CD4-positive, alpha-beta memory T cell (primary cell): ENCODE measurements at regions not wholly inside any gene's neighbourhood (a gene's known extent, or its start where the extent isn't known, plus 50 kb on each side); places are given as distances from the start of the nearest gene placed in this dataset.

Experiments used
- CTCF ChIA-PET: fragments of 350-600 bp; sonication (Branson Sonifier 250); formaldehyde crosslinking; loops from one replicate; lab custom pipeline; 2021; ENCODE audit warnings: inconsistent platforms; ENCODE audit not compliant: partially characterized antibody; lab: Charles Lee
- POLR2A ChIA-PET: fragments of 350-600 bp; sonication (Branson Sonifier 250); formaldehyde crosslinking; loops from one replicate; lab custom pipeline; 2021; ENCODE audit not compliant: partially characterized antibody; lab: Charles Lee
- DNase-seq, 5 donors: peaks; one replicate each; pipeline versions ENCODE4 v3.0.0 to v3.0.0-alpha.2; 2020 to 2022; ENCODE audit warnings: mixed read lengths in 1 of 5
- H3K27ac ChIP-seq: one replicate; pipeline ENCODE4 v1.7.0; 2013; ENCODE audit warnings: low read depth, low read length
- H3K27me3 ChIP-seq: 2 replicates; pipeline ENCODE4 v1.7.0; 2013; ENCODE audit warnings: mild to moderate bottlenecking, low read length, moderate library complexity; ENCODE audit not compliant: insufficient read depth
- H3K36me3 ChIP-seq: 2 replicates; pipeline ENCODE4 v1.7.0; 2013; ENCODE audit warnings: mild to moderate bottlenecking, low read length, moderate library complexity; ENCODE audit not compliant: insufficient read depth
- H3K4me1 ChIP-seq: 2 replicates; pipeline ENCODE4 v1.7.0; 2013; ENCODE audit warnings: mild to moderate bottlenecking, low read length, moderate library complexity; ENCODE audit not compliant: insufficient read depth
- H3K4me3 ChIP-seq, 2 donors: one replicate each; pipeline ENCODE4 v1.7.0; 2013; ENCODE audit warnings: low read length in 2 of 2, mild to moderate bottlenecking in 1 of 2
- H3K9me3 ChIP-seq, 2 donors: one replicate each; pipeline ENCODE4 v1.7.0; 2013; ENCODE audit warnings: low read length in 2 of 2, control low read depth in 1 of 2; ENCODE audit not compliant: control insufficient read depth in 1 of 2
- H3K27ac Mint-ChIP-seq, 7 donors: one replicate each; pipeline ENCODE4 v1.8.0; 2020 to 2021; ENCODE audit warnings: mixed read lengths in 7 of 7, mild to moderate bottlenecking in 6 of 7, inconsistent platforms in 3 of 7, moderate library complexity in 3 of 7
- H3K27me3 Mint-ChIP-seq, 2 donors: one replicate each; pipeline ENCODE4 v1.8.0; 2020 to 2021; ENCODE audit warnings: mixed read lengths in 2 of 2
- H3K36me3 Mint-ChIP-seq, 2 donors: one replicate each; pipeline ENCODE4 v1.8.0; 2020 to 2021; ENCODE audit warnings: mixed read lengths in 2 of 2, inconsistent platforms in 1 of 2, mild to moderate bottlenecking in 1 of 2
- H3K4me1 Mint-ChIP-seq, 4 donors: one replicate each; pipeline ENCODE4 v1.8.0; 2020 to 2021; ENCODE audit warnings: mixed read lengths in 4 of 4, mild to moderate bottlenecking in 1 of 4
- H3K4me3 Mint-ChIP-seq, 8 donors: one replicate each; pipeline ENCODE4 v1.8.0; 2020 to 2021; ENCODE audit warnings: mixed read lengths in 8 of 8, mild to moderate bottlenecking in 7 of 8, moderate library complexity in 6 of 8, inconsistent platforms in 3 of 8
- H3K9me3 Mint-ChIP-seq, 8 donors: one replicate each; pipeline ENCODE4 v1.8.0; 2020 to 2021; ENCODE audit warnings: mixed read lengths in 8 of 8, mild to moderate bottlenecking in 5 of 8, inconsistent platforms in 3 of 8, moderate library complexity in 1 of 8
- intact Hi-C: fragments of 100-400 bp; cut with micrococcal nuclease; formaldehyde crosslinking; loops from one replicate; pipeline ENCODE4 v1.15.1; 2023

GRCh38 chr9:108609897-108610253 lies 245.9 kb downstream of the ACTL7B start:
- ChIA-PET CTCF (no interaction called here), POLR2A (no interaction called here)
- Mint-ChIP-seq H3K4me1 (no peaks in the 10 kb centered on the region), H3K4me3 (no peak overlapping the region), H3K27ac (no peak overlapping the region), H3K27me3 (no peaks in the 10 kb centered on the region), H3K9me3 (peaks cover 0 to 2% (median 0%) of the 10 kb centered on the region in 8 donors), H3K36me3 (no peaks in the 10 kb centered on the region)
- Histone ChIP-seq H3K27me3 (no peaks in the 10 kb centered on the region), H3K4me1 (no peaks in the 10 kb centered on the region), H3K27ac (no peak overlapping the region), H3K36me3 (no peaks in the 10 kb centered on the region), H3K4me3 (no peak overlapping the region), H3K9me3 (no peaks in the 10 kb centered on the region)
- intact Hi-C loops = no loop called here
- no peak for DNase-seq

- POLR2A ChIA-PET = no interaction called here
These were observed 246.4 kb downstream of the ACTL7B start for GRCh38 chr9:108609227-108609896.

GRCh38 chr9:108607607-108608006 lies 248.2 kb downstream of the ACTL7B start:
- Mint-ChIP-seq H3K4me3 (no peak overlapping the region), H3K27ac (no peak overlapping the region), H3K36me3 (no peaks in the 10 kb centered on the region), H3K4me1 (no peaks in the 10 kb centered on the region), H3K27me3 (no peaks in the 10 kb centered on the region), H3K9me3 (peaks cover 0 to 6% (median 1%) of the 10 kb centered on the region in 8 donors)
- H3K9me3 ChIP-seq = no peaks in the 10 kb centered on the region
- H3K4me3 ChIP-seq = no peak overlapping the region
- no peaks in the 10 kb centered on the region for H3K4me1 ChIP-seq
- intact Hi-C loops = no loop called here
- H3K27me3 ChIP-seq = no peaks in the 10 kb centered on the region
- no peaks in the 10 kb centered on the region for H3K36me3 ChIP-seq
- ChIA-PET POLR2A (no interaction called here), CTCF (interaction anchor here (0.5 kb wide), 1 partner anchor 32 kb away, joined by 3 read pairs; no protein-coding TSS in a partner anchor)
- DNase-seq = no peak
- H3K27ac ChIP-seq = no peak overlapping the region

More at GRCh38 chr9:108609227-108609896, 246.4 kb downstream of the ACTL7B start:
- Mint-ChIP-seq H3K4me3 (no peak overlapping the region), H3K9me3 (peaks cover 0 to 5% (median 0%) of the 10 kb centered on the region in 8 donors), H3K27ac (no peak overlapping the region), H3K27me3 (no peaks in the 10 kb centered on the region), H3K4me1 (no peaks in the 10 kb centered on the region), H3K36me3 (no peaks in the 10 kb centered on the region)
- Histone ChIP-seq H3K36me3 (no peaks in the 10 kb centered on the region), H3K4me3 (no peak overlapping the region), H3K27me3 (no peaks in the 10 kb centered on the region), H3K4me1 (no peaks in the 10 kb centered on the region), H3K9me3 (no peaks in the 10 kb centered on the region), H3K27ac (no peak overlapping the region)
- intact Hi-C loops = no loop called here
- no peak for DNase-seq
- CTCF ChIA-PET = no interaction called here

GRCh38 chr9:108606401-108606800 lies 249.4 kb downstream of the ACTL7B start:
- DNase-seq = no peak
- Mint-ChIP-seq H3K27ac (no peak overlapping the region), H3K4me1 (no peaks in the 10 kb centered on the region), H3K27me3 (no peaks in the 10 kb centered on the region), H3K36me3 (no peaks in the 10 kb centered on the region), H3K4me3 (no peak overlapping the region), H3K9me3 (peaks cover 0 to 9% (median 3%) of the 10 kb centered on the region in 8 donors)
- Histone ChIP-seq H3K36me3 (no peaks in the 10 kb centered on the region), H3K27me3 (no peaks in the 10 kb centered on the region), H3K9me3 (no peaks in the 10 kb centered on the region), H3K4me1 (no peaks in the 10 kb centered on the region), H3K27ac (no peak overlapping the region), H3K4me3 (no peak overlapping the region)
- ChIA-PET POLR2A (no interaction called here), CTCF (no interaction called here)
- intact Hi-C loops = no loop called here

GRCh38 chr9:108603141-108603540 lies 252.6 kb downstream of the ACTL7B start:
- H3K4me1 ChIP-seq = no peaks in the 10 kb centered on the region
- H3K36me3 ChIP-seq = no peaks in the 10 kb centered on the region
- Mint-ChIP-seq H3K9me3 (peaks cover 0 to 7% (median 4%) of the 10 kb centered on the region in 8 donors), H3K27ac (no peak overlapping the region), H3K4me1 (no peaks in the 10 kb centered on the region), H3K27me3 (no peaks in the 10 kb centered on the region), H3K36me3 (no peaks in the 10 kb centered on the region), H3K4me3 (no peak overlapping the region)
- no peak for DNase-seq
- ChIA-PET POLR2A (no interaction called here), CTCF (no interaction called here)
- no peaks in the 10 kb centered on the region for H3K9me3 ChIP-seq
- H3K4me3 ChIP-seq = no peak overlapping the region
- H3K27ac ChIP-seq = no peak overlapping the region
- intact Hi-C loops = no loop called here
- no peaks in the 10 kb centered on the region for H3K27me3 ChIP-seq

GRCh38 chr9:108600896-108601295 lies 254.9 kb downstream of the ACTL7B start:
- H3K36me3 ChIP-seq = no peaks in the 10 kb centered on the region

GRCh38 chr9:108599571-108599970 lies 256.2 kb downstream of the ACTL7B start:
- Histone ChIP-seq H3K4me3 (no peak overlapping the region), H3K36me3 (no peaks in the 10 kb centered on the region), H3K9me3 (no peaks in the 10 kb centered on the region), H3K27ac (no peak overlapping the region), H3K4me1 (no peaks in the 10 kb centered on the region), H3K27me3 (no peaks in the 10 kb centered on the region)
- H3K4me3 Mint-ChIP-seq = no peak overlapping the region
- ChIA-PET CTCF (no interaction called here), POLR2A (no interaction called here)
- no peaks in the 10 kb centered on the region for H3K4me1 Mint-ChIP-seq
- H3K27ac Mint-ChIP-seq = no peak overlapping the region
- no peak for DNase-seq
- H3K36me3 Mint-ChIP-seq = no peaks in the 10 kb centered on the region
- no peaks in the 10 kb centered on the region for H3K27me3 Mint-ChIP-seq
- peaks cover 0 to 8% (median 4%) of the 10 kb centered on the region in 8 donors for H3K9me3 Mint-ChIP-seq
- intact Hi-C loops = no loop called here

More at GRCh38 chr9:108600896-108601295, 254.9 kb downstream of the ACTL7B start:
- Histone ChIP-seq H3K4me3 (no peak overlapping the region), H3K9me3 (no peaks in the 10 kb centered on the region), H3K27me3 (no peaks in the 10 kb centered on the region), H3K4me1 (no peaks in the 10 kb centered on the region), H3K27ac (no peak overlapping the region)
- H3K4me3 Mint-ChIP-seq = no peak overlapping the region
- H3K27me3 Mint-ChIP-seq = no peaks in the 10 kb centered on the region
- intact Hi-C loops = no loop called here
- no peak for DNase-seq
- peaks cover 0 to 8% (median 4%) of the 10 kb centered on the region in 8 donors for H3K9me3 Mint-ChIP-seq
- POLR2A ChIA-PET = no interaction called here
- no peak overlapping the region for H3K27ac Mint-ChIP-seq
- CTCF ChIA-PET = no interaction called here
- H3K36me3 Mint-ChIP-seq = no peaks in the 10 kb centered on the region
- H3K4me1 Mint-ChIP-seq = no peaks in the 10 kb centered on the region
